HG02852 (cell line): ENCODE measurements at regions not wholly inside any gene's neighbourhood (a gene's known extent, or its start where the extent isn't known, plus 50 kb on each side); places are given as distances from the start of the nearest gene placed in this dataset.
"Not testable (repeated sequence)": the region's sequence is repeated elsewhere in the genome, so short reads cannot be mapped to it uniquely, and the experiment has no call there.

Experiments used
- ATAC-seq: cut with Tn5 transposase; IDR thresholded peaks from one replicate; pipeline ENCODE4 v1.9.1; 2021; ENCODE audit warnings: mild to moderate bottlenecking, moderate library complexity; ENCODE audit not compliant: unreplicated experiment

- no peak for ATAC-seq
These were observed 694.3 kb downstream of the GRXCR1 start for GRCh38 chr4:43586813-43587212.

GRCh38 chr4:43587758-43588157, 695.2 kb downstream of the GRXCR1 start:
- no peak for ATAC-seq

GRCh38 chr4:43607400-43607799, 714.9 kb downstream of the GRXCR1 start:
- no peak for ATAC-seq

GRCh38 chr4:43607827-43608461, 715.4 kb downstream of the GRXCR1 start:
- no peak for ATAC-seq

GRCh38 chr4:43619219-43619618, 726.7 kb downstream of the GRXCR1 start:
- no peak for ATAC-seq

- not testable (repeated sequence) for ATAC-seq
These were observed 745.4 kb downstream of the GRXCR1 start for GRCh38 chr4:43637893-43638292.

GRCh38 chr4:43651991-43652390, 759.5 kb downstream of the GRXCR1 start:
- ATAC-seq, result no peak

- ATAC-seq, result not testable (repeated sequence)
These were observed 767.0 kb downstream of the GRXCR1 start for GRCh38 chr4:43659547-43659946.

- ATAC-seq, result not testable (repeated sequence)
These were observed 776.2 kb downstream of the KCTD8 start for GRCh38 chr4:43672265-43672885.

GRCh38 chr4:43680421-43680820, 768.2 kb downstream of the KCTD8 start:
- ATAC-seq, result no peak

- ATAC-seq, result no peak
These were observed 766.1 kb downstream of the KCTD8 start for GRCh38 chr4:43682551-43682950.

GRCh38 chr4:43690116-43690515, 758.5 kb downstream of the KCTD8 start:
- ATAC-seq, result no peak

- no peak for ATAC-seq
These were observed 754.7 kb downstream of the KCTD8 start for GRCh38 chr4:43693876-43694275.

- ATAC-seq, result no peak
These were observed 739.2 kb downstream of the KCTD8 start for GRCh38 chr4:43709443-43709842.

- no peak for ATAC-seq
These were observed 731.8 kb downstream of the KCTD8 start for GRCh38 chr4:43716721-43717395.

- ATAC-seq, result no peak
These were observed 730.2 kb downstream of the KCTD8 start for GRCh38 chr4:43718369-43718768.

GRCh38 chr4:43732829-43733426, 715.7 kb downstream of the KCTD8 start:
- ATAC-seq, result no peak

- no peak for ATAC-seq
These were observed 706.5 kb downstream of the KCTD8 start for GRCh38 chr4:43742083-43742482.

GRCh38 chr4:43754566-43754965, 694.0 kb downstream of the KCTD8 start:
- no peak for ATAC-seq

- ATAC-seq, result no peak
These were observed 691.5 kb downstream of the KCTD8 start for GRCh38 chr4:43757147-43757546.

- ATAC-seq, result no peak
These were observed 689.8 kb downstream of the KCTD8 start for GRCh38 chr4:43758836-43759235.
